Fibroblast of skin of left biceps (primary cell): ENCODE measurements at regions not wholly inside any gene's neighbourhood (a gene's known extent, or its start where the extent isn't known, plus 50 kb on each side); places are given as distances from the start of the nearest gene placed in this dataset.

Experiments used
- DNase-seq, 2 experiments: peaks; one replicate each; pipeline ENCODE4 v3.0.0-alpha.2; 2013; ENCODE audit warnings: low read depth in 2 of 2

DNA sequence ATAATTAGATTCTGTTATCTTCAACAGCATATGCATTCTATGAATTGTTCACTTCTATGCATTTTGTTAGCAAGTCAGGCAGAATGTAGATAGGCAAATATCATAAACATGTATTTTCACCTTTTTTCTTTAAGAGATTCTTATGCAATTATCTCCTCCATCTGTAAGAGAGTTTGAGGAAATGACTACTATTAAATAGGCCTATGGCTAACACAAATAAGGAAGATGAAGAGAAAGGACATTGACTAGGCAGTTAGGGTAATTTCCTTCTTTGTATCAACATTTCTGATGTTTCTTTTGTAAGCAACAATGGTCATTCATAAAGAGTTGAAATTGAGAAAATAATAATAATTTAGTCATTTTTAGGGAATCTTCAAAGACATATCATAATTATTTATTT lies 145.2 kb upstream of the CDH12 start:
- DNase-seq: no peak

DNA sequence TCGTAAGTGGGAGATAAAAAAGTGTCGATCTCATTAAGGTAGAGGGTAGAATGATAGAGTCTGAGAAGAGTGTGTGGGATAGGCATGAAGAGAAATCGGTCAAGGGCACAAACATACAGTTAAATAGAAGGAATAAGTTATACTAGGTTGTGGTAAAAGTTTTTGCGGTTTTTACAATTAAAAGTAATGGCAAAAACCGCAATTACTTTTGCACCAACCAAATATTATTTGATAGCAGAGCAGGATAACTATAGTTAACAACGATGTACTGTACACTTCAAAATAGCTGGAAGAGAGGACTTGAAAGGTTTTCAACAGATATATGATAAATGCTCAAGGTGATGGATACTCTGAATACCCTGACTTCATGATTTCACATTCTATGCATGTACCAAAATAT lies 135.8 kb upstream of the CDH12 start:
- DNase-seq: no peak

DNA sequence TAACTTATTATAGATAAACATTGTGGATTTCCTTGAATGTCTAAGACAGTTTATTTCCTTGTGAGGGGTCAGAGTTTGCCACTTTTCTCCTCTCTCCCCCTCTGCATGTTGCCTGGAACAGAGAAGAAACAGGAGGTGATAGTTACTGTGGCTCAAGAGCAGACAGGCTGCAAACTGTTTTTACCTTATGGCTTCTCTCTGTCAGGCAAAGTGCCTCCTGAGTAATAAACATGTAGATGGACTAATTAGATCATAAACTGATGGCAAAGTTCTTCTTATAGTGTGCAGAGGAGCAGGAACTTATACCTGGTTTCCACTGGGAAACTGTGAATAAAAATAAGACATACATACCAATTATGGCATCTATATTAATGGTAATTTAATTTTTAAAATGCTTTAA lies 133.1 kb upstream of the CDH12 start:
- DNase-seq: no peak

DNA sequence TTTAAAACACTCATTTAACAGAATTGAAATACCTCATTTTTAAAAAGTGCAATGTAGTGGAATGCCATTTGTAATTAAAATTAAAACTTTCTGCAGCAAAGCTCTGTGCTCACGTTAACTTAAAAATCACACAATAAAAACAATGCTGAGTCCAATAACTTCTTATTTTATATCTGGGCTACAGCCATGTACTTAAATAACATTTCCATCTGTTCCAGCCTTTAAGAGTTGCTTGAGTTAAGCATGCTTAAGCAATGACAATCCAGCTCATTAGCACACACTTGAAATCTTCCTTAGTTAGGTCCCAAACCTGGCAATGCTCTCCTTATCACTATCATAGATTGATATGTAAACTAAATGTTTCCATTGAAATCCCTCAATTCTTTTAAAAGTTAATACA lies 132.3 kb upstream of the CDH12 start:
- no peak for DNase-seq

DNA sequence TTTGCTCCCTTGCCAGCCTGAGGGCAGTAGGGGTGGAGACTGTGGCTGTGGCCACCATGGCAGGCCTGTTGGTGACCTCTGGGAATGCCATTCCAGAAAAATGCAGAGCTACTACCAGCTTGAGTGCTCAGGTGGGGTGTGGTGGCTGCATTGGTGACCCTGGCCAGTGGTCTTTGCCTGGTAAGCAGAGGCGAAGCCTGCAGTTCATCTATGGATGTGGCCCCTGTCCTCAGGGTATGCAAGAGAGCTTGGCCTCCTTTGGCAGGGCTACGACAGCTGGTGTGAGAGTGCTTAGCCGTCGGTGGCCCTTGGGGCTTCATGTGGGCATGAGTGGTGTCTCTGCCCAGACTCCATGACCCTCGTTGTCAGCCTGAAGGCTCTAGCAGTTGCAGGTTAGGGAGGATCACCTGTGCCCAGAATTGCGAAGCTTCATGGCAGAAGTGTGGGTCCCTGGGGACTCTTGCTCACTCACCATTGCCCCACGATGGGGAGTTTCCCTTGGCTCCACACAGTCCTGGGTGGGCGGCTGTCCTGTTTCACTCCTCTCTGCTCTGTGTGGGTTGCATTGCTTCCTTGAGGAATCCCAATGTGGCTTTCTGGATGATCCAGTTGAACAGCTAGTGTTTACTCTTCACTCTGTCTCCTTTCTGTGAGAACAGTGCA lies 117.9 kb upstream of the CDH12 start:
- no peak for DNase-seq

DNA sequence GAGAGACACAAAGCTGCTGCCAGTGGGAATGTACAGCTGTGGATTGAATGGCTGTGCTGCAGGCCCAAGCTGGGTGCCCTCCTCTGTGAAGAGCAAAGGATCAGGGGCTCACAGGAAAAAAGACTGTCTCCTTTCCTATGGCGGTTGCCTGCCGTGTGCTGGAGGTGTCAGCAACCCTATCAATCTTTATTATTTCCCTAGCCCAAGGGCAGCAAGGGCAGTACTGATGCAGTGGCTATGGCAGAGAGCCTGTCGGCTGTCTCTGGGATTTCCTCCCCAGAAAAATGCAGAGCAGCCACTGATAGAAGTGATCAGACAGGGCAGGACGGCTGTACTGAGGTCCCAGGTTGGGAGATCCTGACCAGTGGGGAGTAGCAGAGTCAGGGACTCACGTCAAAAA lies 117.3 kb upstream of the CDH12 start:
- no peak for DNase-seq

GRCh38 chr5:22968386-22968785 lies 115.2 kb upstream of the CDH12 start:
- DNase-seq: no peak

DNA sequence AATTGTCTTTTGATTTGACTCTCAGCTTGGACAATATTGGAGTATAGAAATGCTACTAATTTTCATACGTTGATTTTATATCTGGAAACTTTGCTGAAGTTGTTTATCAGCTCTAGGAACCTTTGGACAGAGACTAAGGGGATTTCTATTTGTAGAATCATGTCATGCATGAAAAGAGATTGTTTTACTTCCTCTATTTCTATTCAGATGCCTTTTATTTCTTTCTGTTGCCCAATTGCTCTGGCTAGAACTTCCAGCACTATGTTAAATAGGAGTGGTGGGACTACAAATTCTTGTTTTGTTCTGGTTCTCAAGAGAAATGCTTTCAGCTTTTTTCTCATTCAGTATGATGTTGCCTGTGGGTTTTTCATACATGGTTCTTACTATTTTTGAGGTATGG lies 112.8 kb upstream of the CDH12 start:
- no peak for DNase-seq

DNA sequence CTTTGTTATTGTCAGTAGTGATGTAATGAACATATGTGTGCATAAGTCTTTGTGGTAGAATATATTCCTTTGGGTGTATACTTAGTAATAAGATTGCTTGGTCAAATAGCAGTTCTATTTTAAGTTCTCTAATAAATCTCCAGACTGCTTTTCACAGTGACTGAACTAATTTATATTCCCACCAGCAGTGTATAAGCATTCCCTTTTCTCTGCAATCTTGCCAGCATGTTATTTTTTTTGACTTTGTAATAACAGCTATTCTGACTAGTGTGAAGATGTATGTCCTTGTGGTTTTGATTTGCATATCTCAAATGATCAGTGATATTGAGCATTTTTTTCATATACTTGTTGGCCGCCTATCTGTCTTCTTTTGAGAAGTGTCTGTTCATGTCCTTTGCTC lies 111.5 kb upstream of the CDH12 start:
- DNase-seq: no peak

DNA sequence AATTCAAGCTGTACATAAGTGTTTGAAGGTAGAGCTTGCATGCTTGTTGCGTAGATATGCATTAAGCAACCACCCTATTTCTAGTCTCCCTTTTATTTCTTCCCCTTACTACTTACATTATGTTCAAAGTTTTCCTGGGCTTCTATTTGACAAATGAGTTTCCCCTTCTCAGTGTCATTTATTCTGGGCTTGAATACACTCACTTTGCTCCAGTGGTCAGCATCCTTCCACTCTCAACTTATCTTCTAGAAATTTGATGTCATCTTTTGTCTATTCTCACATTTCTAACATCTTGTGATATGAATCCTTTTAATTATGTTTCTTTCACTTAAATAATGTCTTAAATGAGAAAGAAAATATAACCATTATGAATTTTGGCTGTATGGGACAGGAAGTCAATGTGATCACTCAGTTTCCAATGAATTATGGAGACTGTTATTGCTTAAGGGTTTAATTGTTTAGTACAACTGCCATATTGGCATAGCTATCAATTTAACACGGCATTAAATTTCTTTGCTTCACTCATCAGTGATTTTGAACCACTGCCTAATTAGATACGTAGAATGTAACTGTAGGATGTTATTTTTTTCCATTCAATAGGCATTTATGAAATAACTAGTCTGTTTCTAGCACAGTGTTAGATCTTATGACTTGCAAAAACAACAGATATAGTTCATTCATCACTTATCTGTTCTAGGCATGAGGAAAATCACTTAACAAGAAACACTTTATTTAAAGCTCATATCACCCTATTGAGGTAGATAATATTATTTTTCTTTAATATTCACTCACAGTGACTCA lies 105.5 kb upstream of the CDH12 start:
- no peak for DNase-seq

DNA sequence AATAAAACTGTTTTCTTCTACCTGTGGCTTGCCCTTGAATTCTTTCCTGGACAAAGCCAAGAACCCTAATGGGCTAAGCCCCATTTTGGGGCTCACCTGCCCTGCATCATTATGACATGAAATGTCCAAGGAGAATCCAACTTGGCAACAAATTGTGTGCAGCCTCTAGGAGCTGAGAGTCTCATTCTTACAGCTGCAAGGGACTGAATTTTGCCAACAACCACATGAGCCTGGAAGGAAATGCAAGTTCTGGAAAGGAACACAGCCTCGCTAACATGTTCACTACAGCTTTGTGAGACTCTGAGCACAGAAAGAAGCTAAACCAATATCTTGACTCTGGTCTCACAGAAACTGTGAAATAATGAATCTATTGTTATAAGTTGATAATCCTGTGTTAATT lies 94.8 kb upstream of the CDH12 start:
- no peak for DNase-seq

DNA sequence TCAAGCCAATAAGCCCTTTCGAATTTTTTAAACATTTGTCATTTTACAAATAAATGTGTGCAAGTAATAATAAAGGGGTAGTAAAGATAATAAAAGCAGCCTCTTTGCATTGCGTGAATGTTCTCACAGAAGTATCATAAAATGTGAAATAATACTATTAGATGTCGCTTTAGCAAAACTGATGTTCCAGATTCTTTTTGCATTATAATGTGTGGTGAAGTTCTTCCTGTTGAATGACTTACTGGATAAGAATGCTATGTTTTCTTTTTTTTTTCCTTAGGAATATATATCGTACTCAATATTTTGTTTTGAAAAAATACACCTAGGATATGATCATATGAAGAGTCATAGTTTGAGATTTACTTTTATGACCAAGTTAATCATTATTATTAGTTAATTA lies 85.2 kb upstream of the CDH12 start:
- no peak for DNase-seq

GRCh38 chr5:22928821-22929482 lies 75.8 kb upstream of the CDH12 start:
- no peak for DNase-seq

DNA sequence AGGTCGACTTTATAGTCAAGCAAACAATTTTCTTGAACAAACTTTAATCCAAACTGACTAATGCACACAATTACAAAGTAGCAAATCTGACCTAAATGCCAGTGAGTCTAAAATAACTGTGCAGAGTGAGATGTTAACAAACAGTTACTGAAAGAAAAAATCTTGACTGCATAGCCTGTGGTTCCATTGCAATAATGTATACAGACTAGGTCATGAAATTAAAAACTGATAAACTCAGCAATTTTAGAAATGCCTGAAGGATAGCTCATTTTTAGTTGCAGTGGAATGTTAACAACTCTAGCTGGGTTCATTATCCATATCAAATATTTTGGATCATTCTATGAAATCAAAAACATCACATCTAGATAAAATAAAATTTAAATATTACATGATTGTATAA lies 73.4 kb upstream of the CDH12 start:
- DNase-seq: no peak

DNA sequence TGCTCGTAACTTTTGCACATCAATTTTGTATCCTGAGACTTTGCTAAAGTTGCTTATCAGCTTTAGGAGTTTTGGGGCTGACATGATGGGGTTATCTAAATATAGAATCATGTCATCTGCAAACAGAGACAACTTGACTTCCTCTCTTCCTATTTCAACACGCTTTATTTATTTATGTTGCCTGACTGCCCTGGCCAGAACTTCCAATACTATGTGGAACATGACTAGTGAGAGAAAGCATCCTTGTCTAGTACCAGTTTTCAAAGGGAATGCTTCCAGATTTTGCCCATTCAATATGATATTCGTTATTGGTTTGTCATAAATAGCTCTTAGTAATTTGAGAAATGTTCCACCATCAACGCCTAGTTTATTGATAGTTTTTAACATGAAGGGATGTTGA lies 65.4 kb upstream of the CDH12 start:
- DNase-seq: no peak

GRCh38 chr5:22916393-22916792 lies 63.2 kb upstream of the CDH12 start:
- no peak for DNase-seq

GRCh38 chr5:22911019-22911418 lies 57.9 kb upstream of the CDH12 start:
- no peak for DNase-seq

DNA sequence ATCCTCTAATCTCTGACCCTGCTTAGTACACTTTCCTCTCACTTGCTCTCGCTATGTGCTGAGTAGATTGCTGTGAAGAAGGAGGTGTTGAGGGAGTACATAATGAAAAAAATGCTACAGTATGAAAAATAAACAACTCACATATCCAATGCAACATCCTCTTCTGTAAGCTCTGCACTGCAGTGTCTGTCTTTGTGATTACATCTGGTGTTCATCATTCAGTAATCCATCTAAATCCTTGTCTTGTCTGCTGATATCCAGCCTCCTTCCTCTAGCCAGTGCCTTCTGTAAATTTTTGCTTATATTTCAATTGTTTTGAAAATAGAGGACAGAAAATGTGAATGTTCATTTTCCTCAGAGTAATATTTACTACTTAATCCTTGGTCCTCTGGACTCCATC lies 57.4 kb upstream of the CDH12 start:
- no peak for DNase-seq

- peak in 1 of 2 experiments; percentile 4 for DNase-seq
Observed at GRCh38 chr5:22908586-22908985, 55.4 kb upstream of the CDH12 start.

DNA sequence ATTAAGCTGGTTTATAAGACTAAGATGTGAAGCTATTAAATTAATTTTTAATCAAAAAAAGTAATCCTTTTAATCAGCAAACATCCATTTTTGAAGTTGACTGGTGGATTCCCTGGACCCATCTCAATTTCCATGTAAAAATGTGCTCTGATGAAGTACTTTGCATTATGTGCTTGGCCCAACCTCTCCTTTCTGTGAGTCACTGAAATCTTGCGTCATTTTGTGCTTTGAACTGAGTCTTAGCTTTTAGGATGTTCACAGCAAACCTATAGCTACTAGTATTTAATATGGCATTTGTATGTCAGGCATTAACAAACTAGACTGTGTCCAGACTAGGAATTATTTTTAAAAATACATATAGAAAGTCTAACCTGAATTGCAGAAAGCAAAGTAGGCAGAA lies 55.0 kb upstream of the CDH12 start:
- peak; percentile 8 to 27 for DNase-seq
